HG02870 (cell line): ENCODE measurements at regions not wholly inside any gene's neighbourhood (a gene's known extent, or its start where the extent isn't known, plus 50 kb on each side); places are given as distances from the start of the nearest gene placed in this dataset.
"Not testable (repeated sequence)": the region's sequence is repeated elsewhere in the genome, so short reads cannot be mapped to it uniquely, and the experiment has no call there.

Experiments
- ATAC-seq: cut with Tn5 transposase; IDR thresholded peaks from one replicate; pipeline ENCODE4 v1.9.1; 2021; ENCODE audit warnings: mild to moderate bottlenecking, moderate library complexity; ENCODE audit not compliant: unreplicated experiment

DNA sequence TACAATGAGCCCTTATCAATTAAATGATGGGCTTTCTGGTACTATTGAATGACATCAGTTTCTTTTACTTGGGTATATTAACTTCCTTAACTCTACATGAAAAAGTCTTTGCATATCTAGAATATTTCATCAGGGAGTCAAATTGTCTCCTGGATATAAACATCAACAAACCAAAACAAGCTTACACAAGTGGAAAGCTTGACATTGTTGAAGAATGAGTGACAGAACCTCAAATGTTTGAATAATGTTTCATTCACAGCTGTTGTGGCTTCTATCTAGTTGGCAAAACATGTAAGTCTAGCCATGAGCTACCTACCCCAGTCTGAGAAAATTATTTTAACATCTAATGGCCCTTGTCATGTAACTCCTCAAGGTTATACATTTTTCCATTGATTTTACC lies 604.8 kb upstream of the ADAMTS5 start:
- no peak for ATAC-seq

GRCh38 chr21:27570306-27570868 lies 603.5 kb upstream of the ADAMTS5 start:
- ATAC-seq, result no peak

DNA sequence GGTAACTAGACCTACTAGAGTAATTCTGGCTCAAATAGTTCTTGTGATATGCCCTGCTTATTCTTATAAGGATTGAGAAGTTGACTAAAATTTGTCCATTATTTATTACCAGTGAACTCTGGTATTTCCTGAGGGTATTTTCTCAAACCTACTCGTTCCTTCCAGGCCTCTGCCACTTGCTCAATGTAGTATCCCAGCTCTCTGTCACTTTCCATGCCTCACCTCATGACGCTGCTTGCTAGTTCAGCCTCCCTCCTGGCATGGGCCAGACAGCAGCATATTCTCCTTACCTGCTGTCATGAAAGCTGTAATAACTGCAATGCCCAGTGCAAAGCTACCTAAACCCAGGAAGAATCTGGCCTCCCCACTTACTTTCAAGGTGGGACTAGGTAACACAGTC lies 602.9 kb upstream of the ADAMTS5 start:
- ATAC-seq, result no peak

DNA sequence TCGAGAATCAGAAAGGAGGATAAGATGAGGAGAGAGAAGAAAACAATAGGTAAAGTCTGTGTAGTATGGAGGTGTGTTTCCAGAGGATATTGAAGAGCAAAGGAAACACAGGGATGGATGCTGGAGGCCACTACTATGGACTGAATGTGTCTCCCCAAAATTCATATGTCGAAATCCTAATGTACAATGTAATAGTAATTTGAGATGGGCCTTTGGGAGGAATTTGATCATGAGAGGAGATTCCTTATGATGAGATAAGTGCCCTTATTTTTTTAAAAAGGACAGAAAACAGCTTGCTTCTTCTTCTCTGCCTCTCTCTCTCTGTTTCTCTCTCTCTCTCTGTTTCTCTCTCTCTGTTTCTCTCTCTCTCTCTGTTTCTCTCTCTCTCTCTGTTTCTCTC lies 602.2 kb upstream of the ADAMTS5 start:
- ATAC-seq, result no peak

- ATAC-seq, result no peak
Observed at GRCh38 chr21:27567381-27567780, 600.5 kb upstream of the ADAMTS5 start.

DNA sequence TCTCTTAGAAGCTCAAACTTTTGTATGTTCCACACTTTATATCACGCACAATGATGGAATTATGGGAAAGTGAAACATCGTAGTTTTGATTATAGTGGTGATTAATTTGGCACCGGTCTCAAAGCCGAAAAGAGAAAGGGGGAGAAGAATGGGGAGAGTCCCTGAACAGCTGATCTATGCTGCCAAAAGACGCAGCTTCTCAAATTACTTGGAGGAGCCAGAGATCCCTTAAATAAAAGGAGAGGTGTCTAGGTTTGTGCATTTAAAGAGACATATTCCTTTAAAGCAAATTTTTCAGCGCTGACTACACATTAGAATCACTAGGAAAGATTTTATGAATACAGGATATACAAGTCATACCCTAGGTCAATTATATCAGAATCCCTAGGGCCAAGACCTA lies 599.6 kb upstream of the ADAMTS5 start:
- no peak for ATAC-seq

- no peak for ATAC-seq
Observed at GRCh38 chr21:27565364-27565763, 598.5 kb upstream of the ADAMTS5 start.

DNA sequence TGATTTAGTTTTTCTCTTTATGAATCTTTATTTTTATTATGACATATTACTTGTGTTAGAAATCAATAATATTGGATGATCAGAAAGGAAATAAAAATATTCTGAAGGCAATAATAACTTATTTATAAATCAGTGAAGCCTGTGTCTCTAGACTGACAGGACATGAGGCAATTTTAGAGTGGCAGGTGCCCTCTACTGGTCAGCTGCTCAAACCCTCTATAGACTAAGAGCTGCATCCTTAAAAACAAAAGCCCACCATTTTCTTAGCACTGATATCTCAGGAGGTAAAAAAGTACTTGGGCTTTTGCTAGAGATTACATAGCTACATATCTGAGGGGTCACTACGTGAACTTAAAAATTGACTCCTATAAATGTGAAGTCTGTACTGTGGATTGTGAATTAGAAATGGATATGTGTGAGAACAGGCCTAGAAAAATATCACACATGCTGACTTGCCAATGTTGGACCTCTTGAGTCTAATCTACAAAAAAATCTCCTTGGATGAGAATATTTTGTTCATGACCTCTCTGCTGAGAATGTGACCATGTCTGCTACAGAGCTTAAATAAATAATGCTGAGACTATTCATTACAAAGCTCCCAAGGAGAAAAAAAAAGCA lies 597.9 kb upstream of the ADAMTS5 start:
- ATAC-seq, result no peak

DNA sequence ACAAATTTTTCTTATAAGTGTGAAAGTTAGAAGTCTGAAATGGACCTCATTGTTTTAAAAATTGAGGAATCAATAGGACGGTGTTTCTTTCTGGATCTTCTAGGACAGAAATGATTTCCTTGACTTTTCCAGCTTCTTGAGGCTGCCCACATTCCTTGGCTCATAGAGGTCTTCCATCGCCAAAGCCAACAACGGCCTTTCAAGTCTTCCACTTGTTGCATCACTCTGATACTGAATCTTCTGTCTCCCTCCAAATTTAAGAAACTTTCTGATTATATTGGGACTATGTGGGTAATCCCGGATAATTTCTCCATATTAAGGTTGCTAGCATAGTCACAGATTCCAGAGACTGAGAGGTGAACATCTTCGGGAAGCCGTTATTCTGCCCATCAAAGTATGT lies 595.4 kb upstream of the ADAMTS5 start:
- no peak for ATAC-seq

- ATAC-seq, result no peak
Observed at GRCh38 chr21:27561116-27561515, 594.2 kb upstream of the ADAMTS5 start.

DNA sequence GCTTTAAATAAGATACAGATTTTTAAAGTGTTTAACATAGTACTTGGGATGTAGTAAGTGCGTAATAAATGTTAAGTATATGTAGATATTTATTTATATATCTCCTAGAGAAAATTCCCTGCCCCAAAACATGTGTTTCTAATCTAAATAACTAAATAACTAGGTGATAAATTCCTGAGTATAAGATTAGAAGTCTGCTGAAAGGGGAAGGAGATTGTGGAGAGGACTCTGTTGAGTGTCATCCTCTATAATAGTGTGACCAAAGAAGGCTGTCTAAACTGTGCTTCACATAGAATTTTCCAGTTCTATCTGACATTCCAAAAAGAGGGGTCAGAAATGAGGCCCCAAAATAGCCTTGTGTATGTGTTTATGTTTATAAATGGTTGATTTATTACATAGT lies 590.5 kb upstream of the ADAMTS5 start:
- no peak for ATAC-seq

DNA sequence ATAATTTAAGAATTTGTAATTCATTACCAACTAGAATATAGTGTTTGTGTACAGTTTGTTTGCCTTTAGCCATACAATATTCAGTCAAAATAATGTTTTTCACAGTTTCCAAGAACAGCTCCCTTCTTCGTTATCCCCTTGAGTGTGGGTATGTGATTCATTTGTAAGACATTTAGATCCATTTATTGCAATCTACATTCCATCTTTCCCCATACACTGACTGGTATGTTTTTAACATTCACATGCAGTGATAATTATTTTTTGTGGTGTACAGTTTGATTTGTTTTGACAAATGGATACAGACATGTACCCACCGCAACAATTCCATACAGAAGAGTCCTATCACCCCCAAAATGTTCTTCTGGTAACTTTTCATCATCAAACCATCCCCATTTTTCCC lies 589.1 kb upstream of the ADAMTS5 start:
- ATAC-seq, result no peak

- no peak for ATAC-seq
Observed at GRCh38 chr21:27550287-27550686, 583.4 kb upstream of the ADAMTS5 start.

GRCh38 chr21:27548486-27548885 lies 581.6 kb upstream of the ADAMTS5 start:
- ATAC-seq, result no peak

DNA sequence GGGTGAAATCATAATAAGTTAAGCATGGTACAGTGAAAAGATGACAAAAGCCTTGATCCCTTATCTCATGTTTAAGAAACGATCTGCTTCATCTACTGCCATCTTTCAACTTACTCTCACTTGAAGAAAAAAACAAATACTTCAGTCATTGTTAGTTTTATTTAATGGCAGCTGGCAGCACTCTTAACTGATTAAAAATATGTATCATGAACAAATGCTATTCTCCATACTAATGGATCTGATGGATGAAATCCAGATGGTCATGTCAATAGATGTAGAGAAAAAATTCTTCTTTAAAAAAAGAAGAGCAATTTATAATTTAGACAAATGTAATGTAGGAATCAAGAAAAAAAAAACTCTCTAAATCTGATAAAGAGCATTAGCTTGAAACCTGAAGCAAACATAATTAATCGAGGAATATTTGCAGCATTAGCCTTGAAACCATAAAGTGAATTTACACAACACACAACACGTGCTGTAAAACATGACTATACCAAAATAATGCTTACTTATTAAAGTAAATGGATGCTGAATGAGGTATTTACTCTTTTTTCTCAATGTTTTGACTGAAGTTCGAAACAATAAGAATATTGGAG lies 579.0 kb upstream of the ADAMTS5 start:
- no peak for ATAC-seq

GRCh38 chr21:27542126-27542525 lies 575.2 kb upstream of the ADAMTS5 start:
- ATAC-seq, result not testable (repeated sequence)

DNA sequence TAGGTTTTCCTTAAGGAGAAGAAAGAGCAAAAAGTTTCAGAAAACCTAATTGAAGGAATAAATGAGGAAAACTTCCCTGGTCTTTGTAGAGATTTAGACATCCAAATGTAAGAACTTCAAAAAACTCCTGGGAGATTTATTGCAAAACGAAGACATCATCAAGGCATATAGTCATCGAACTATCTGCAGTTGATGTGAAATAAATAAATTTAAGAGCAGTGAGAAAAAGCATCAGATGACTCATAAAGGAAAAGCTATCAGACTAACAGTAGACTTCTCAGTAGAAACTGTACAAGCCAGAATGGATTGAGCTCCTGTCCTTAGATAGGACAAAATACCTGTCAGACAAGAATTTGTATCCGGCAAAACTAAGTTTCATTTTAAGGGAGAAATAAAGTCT lies 569.4 kb upstream of the ADAMTS5 start:
- no peak for ATAC-seq

DNA sequence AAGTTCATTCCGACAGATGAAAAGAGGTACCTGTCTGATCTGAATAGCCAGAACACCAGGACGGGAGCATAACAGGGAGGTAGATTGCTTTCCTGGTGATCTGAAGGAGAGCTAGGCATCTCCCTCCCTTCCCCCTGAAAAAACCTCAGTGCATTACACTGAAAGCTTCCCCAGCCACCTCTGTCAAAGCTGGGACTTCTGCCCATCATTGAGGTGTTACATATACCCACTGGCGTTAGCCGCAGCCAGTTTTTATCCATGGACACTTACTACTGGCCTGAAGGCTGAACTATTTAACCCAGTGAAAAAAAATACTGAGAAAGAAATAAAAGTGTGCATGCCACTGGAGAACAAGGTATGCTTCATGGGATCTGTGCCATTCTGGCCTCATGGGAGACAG lies 568.3 kb upstream of the ADAMTS5 start:
- no peak for ATAC-seq

DNA sequence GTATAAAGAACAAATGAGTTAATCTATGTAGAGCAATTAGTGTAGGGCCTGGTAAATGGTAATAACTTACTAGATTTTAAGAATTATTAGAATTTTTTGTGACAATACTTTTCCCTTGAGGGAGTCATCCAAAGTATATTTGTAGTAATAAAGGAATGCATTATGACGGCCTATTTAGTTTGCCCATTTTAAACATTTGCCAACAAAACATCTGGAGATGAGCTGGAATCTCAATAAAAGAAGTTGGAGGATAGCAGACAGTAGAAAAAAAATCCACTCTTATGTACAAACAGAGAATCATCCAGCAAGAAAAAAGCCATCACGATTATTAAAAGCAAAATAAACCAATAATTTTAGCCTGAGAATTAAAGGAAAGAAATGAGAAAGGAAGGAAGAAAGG lies 567.3 kb upstream of the ADAMTS5 start:
- no peak for ATAC-seq

DNA sequence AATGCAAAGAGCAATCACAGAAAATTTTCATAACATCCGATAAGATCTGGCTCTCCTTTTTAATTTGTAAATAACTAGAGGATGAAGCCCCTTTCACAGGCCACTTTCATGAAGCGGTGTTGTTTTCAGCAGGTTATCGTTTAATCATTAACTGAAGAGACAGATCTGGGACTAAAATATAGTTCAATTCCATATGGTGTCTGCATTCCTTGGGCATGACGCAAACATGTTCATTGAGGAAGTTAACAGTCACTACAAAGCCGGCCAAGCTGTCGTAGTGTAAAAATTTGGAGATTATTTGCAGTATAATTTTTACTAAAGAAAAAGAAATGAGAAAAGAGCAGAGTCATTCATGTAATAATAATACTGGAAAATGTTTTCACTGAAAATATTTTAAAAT lies 565.2 kb upstream of the ADAMTS5 start:
- ATAC-seq, result no peak

DNA sequence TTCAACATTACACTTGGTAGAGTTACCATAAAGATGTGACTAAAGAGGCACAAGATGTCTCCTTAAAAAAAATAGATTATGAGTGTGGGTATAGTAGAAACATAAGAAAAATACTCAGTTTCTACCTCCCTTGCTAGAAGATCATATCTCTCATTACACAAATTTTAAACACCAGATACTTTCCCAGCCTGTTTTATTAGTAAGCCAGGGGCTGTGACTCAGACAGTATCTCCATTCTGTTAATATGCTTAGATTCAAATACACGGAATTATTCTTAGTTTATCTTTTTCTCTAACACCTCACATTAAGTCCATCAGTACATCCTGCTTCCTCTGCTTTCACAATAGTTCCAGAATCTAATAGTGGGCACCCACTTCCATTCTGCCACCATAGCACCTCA lies 561.8 kb upstream of the ADAMTS5 start:
- ATAC-seq, result no peak

DNA sequence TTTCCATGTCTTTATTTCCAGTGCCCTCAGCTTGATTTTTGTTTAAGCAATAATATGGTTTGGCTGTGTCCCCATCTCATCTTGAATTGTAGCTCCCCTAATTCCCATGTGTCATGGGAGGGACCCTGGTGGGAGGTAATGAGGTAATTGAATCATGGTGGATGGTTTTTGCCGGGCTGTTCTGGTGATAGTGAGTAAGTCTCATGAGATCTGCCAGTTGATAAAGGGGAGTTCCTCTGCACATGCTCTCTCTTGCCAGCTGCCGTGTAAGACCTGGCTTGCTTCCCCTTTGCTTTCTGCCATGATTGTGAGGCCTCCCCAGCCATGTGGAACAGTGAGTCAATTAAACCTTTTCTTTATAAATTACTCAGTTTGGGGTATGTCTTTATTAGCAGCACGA lies 559.6 kb upstream of the ADAMTS5 start:
- ATAC-seq, result no peak

GRCh38 chr21:27525780-27526179 lies 558.9 kb upstream of the ADAMTS5 start:
- no peak for ATAC-seq
